Left colon (tissue), 2 donors: ENCODE measurements at regions not wholly inside any gene's neighbourhood (a gene's known extent, or its start where the extent isn't known, plus 50 kb on each side); places are given as distances from the start of the nearest gene placed in this dataset.
"Not testable (repeated sequence)": the region's sequence is repeated elsewhere in the genome, so short reads cannot be mapped to it uniquely, and the experiment has no call there.

Experiments used
- ATAC-seq: fragments of 200-7000 bp; cut with Tn5 transposase; one replicate; pipeline ENCODE4 v1.9.1; 2020; ENCODE audit warnings: mild to moderate bottlenecking, moderate library complexity
- DNase-seq, 2 donors: peaks; one replicate each; pipeline ENCODE4 v3.0.0-alpha.2; 2020
- intact Hi-C, 2 donors: fragments of 100-400 bp; cut with DNase I in 1 of 2; cut with micrococcal nuclease in 1 of 2; formaldehyde crosslinking; loops; one replicate each; pipeline versions ENCODE4 v1.11.2 to v1.14.0; 2022; cut with DNase I, micrococcal nuclease
- donor health status: DM: no; HTN: no; CAD: no.
- donor health status: DM: yes; HTN: yes; CAD: no.

DNA sequence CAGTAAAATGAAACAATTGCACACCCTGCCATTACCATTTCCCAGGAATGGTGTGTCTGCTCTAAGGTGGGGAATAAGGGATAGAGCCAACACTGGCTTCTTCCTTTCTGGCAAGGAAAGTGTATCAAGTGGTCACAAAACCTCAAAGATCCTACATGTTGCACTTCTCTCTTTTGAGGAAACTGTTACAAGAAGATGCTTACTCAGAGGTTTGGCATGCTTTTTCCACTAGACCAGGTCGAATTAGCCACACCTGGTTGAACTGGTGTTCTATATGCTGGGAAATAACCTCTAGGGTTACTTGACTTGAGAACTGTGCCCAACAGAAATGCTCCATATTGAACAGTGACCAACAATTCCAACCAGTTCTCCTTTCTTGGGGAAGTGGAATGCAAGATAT is 102.9 kb downstream of the LRRN1 start:
- ATAC-seq = no peak
- no peak for DNase-seq
- intact Hi-C loops = no loop called here

DNA sequence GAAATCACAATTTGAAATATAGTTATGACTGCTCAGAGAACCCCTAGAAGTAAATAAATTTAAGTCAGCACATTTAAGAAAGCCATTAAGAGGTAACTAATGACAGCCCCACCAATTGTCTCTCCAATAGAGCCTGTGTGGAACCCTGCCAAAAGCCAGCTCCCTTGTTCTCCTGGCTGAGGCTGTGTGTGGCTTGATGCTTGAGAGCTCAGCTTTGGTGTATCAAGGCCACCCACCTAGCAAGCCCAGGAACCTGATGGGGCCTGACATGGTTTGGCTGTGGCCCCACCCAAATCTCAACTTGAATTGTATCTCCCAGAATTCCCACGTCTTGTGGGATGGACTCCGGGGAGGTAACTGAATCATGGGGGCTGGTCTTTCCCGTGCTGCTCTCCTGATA is 106.9 kb downstream of the LRRN1 start:
- intact Hi-C loops = no loop called here

DNA sequence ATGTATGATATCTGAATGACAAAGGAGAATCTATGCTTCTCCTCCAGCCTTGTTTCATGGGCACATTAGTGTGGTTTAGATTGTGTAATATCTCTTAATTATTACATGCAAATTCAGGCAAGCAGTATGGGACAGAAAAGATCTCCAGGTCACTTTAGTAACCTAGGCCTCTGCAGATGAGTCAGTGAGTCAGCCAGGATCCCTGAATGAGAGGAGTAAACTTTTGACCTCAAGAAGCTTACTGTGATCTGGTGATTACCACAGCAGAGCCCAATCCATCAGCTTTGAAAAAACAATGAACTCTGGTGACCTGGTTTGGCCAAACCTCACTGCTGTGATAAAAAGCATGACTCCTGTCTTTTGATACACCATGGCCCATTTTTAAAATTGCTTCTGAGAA is 107.8 kb downstream of the LRRN1 start:
- intact Hi-C loops = no loop called here
- DNase-seq (no peak), ATAC-seq (no peak)

More for the DNA sequence above, 106.9 kb downstream of the LRRN1 start:
- no peak for ATAC-seq
- DNase-seq = no peak

DNA sequence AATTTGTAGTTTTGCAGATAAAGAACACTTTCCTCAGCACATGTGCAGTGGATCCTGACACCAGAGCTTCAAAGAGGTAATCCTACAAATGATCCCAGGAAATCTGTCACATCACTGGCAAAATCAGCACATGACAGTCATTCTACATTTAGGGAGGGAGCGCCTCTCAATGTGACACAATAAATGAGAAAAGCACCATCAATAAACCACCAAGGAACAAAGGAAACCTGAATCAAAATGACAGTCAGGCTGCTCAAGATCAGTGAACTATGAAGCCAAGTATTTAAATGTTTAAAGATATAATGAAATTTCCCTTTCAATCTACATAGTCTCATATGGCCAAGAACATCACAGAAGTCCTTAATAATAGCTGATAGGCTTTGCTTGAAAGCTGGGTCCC is 119.5 kb downstream of the LRRN1 start:
- DNase-seq (no peak), ATAC-seq (no peak)
- intact Hi-C loops = no loop called here

DNA sequence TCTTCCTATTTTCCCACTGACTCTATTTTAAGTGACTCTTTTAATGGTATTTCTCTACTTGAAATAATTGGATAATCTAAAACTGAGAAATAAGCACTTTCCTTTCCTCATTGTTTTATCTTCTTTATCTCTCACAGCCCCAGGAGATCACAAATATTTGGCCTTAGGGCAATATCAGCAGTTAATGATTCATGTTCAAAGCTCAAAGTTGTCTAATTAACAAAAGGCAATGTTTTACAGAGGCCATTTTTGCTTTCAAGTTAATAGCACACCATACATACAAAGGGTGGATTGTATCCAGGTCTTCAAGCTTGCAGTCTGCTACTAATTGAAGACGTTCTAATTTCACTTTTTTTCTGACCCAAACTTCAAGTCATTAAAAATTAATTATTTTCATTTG is 120.1 kb downstream of the LRRN1 start:
- intact Hi-C loops = no loop called here
- ATAC-seq (no peak), DNase-seq (no peak)

DNA sequence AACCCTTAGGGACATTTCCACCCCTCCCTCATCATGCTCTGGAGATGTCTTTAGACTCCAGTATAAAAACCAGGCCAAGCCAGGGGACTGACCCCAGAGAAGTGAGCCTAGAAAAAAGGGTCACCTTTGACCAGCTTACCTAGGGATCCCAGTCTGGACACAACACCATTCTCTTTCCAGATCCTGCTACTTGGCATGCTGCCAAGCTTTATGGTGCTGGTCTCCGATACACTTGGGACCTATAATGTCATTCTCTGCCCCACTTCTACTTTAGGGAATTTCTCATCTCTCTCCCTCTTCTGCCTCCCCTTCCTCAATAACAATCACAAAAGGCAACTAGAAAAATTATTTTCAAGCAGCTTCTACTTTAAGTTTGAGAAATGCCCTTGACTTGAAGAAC is 124.4 kb downstream of the LRRN1 start:
- ATAC-seq = no peak
- intact Hi-C loops = no loop called here
- DNase-seq = no peak

DNA sequence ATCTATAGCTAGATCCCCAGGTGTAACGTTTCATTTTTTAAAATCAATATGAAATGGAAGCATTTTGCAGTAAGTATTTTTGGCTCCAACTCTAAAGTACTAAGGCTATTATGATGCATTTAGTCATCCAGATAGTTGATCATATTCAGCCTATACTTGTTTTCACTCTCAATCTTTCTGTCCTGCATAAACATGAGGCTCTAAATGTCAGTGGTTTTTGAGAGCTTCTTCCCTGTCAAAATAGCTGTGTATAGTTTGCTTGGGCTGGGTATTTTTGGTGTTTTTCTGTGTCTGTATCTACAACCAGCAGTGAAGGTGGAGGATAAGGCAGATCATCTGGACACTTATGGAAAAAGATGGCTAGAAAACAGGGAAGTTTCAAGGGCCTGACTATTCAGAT is 128.0 kb downstream of the LRRN1 start:
- DNase-seq = no peak
- ATAC-seq = no peak
- intact Hi-C loops = no loop called here

DNA sequence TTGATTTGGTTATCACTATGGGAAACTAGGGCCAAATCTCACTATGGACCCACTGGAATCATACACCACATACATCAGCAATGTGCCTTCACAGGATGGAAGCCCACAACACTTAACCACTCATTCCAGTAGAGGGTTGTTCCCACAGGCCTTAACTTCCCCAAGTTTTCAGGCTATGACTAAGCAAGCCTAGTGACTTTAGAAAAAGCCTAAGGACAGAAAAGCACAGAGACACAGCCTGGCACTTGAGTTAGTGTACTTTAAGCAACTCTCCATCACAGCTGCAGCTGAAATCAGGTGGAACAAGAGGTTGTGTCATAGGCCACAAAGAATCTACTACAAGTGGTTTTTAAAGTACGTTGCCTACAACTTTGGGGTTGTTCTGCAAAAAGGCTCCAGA is 128.7 kb downstream of the LRRN1 start:
- intact Hi-C loops = no loop called here
- DNase-seq (no peak), ATAC-seq (no peak)

DNA sequence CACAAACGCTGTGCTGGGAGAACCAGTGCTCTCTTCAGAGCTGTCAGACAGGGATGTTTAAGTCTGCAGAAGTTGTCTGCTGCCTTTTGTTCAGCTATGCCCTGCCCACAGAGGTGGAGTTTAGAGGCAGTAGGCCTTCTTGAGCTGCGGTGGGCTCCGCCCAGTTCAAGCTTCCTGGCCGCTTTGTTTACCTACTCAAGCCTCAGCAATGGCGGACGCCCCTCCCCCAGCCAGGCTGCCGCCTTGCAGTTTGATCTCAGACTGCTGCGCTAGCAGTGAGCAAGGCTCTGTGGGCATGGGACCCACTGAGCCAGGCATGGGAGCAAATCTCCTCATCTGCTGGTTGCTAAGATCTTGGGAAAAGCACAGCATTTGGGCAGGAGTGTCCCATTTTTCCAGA is 142.1 kb downstream of the LRRN1 start:
- ATAC-seq, DNase-seq, intact Hi-C loops: not testable (repeated sequence)

DNA sequence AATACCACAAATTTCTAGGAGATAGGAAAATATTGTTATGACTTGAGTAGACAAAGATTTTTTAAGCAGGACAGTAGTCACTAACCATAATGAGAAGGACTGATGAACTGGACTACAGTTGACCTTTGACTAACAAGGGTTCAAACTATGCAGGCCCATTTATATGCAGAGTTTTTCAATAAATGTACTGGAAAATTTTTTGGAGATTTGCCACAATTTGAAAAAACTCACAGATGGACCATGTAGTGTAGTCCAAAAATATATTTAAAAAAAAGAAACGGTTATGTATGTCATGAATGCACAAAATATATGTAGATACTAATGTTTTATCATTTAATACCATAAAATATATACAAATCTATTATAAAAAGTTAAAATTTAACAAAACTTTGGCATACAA is 151.8 kb downstream of the LRRN1 start:
- ATAC-seq (no peak), DNase-seq (no peak)
- intact Hi-C loops = no loop called here

DNA sequence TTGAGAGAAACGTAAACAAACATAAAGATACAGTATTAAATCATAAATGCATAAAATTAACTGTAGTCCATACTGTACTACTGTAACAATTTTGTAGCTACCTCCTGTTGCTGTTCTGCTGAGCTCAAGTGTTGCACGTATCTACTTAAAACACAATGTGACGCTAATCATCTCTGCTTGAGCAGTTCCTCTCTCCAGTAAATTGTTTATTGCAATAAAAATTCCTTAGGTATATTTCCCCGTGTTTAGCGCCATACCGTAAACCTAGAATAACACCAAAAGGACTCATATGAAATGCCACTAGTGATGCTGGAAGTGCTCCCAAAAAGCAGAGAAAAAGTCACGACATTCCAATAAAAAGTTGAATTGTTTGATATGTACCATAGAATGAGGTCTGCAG is 152.3 kb downstream of the LRRN1 start:
- ATAC-seq (no peak), DNase-seq (no peak)
- intact Hi-C loops = no loop called here

DNA sequence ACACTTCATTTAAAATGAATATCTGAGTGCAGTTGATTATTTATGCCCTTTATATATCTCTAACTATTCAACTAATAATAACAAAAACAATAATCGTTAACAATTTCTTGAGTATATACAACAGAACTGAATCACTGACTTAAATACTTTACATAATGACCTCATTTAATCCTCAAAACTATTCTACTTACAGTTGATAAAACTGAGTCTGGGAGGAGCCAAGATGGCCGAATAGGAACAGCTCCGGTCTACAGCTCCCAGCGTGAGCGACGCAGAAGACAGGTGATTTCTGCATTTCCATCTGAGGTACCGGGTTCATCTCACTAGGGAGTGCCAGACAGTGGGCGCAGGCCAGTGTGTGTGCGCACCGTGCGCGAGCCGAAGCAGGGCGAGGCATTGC is 163.6 kb downstream of the LRRN1 start:
- peak; percentile 50 for ATAC-seq
- intact Hi-C loops = not testable (repeated sequence)

DNA sequence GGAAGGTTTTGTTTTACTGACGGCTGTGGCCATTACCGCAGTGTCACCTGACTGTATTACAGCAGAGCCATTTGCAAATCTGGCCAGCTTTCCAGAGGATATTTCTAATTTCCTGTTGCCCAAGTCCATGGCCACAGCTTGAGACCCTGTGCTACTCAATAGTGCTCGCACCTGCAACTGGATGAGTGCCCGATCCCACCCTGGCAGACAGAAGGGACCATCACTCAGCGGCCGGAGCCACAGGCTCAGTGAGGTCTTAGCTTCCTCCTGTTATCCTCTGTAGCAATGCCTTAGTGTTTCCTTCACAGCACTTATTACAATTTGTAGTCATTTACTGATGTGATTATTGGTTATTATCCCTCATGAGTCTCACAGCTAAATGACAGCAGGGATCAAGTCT is 184.8 kb downstream of the LRRN1 start:
- ATAC-seq (no peak), DNase-seq (no peak)
- intact Hi-C loops = no loop called here

More for the DNA sequence above, 163.6 kb downstream of the LRRN1 start:
- not testable (repeated sequence) for DNase-seq

DNA sequence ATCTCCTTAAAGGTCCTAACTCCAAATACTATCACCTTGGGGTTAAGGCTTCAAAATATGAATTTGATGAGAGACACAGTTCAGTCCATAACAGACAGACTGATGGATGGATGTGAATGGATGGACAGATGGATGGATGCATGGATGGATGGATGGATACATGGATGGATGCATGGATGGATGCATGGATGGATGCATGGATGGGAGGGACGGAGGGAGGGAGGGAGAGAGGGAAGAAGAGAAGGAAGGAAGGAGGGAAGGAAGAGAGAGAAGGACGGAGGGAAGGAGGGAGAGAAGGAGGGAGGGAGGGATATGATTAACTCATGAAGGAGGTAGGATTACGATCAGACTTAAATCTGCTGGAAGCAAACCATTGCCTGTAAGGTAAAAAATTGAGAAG is 192.4 kb downstream of the LRRN1 start:
- no peak for ATAC-seq
- intact Hi-C loops = no loop called here
- DNase-seq = no peak

DNA sequence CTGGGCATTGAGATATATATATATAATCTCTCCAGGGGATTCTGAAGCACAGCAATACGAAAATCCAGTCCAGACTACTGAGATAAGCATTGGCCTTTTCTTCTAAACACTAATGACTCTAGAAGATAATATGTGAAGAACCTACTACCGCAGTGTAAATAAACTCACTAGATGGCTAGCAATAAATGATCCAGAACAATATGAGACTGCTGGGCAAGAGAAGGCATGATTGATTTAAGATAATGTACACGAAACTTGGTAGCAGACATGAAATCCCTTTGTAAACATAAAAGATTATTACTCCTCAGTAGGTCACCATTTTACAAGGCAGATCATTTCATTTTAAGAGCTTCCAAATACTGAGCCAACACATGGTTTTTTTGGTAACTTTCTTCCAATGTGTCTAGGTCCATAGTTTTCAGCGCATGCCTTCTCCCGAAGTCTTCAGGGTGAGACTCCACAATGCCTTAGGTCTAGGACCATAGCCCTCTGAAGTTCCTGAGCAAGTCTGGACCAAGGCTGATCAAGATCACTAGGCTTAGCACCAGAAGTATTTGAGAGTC is 193.2 kb downstream of the LRRN1 start:
- intact Hi-C loops = no loop called here
- DNase-seq (no peak), ATAC-seq (no peak)

DNA sequence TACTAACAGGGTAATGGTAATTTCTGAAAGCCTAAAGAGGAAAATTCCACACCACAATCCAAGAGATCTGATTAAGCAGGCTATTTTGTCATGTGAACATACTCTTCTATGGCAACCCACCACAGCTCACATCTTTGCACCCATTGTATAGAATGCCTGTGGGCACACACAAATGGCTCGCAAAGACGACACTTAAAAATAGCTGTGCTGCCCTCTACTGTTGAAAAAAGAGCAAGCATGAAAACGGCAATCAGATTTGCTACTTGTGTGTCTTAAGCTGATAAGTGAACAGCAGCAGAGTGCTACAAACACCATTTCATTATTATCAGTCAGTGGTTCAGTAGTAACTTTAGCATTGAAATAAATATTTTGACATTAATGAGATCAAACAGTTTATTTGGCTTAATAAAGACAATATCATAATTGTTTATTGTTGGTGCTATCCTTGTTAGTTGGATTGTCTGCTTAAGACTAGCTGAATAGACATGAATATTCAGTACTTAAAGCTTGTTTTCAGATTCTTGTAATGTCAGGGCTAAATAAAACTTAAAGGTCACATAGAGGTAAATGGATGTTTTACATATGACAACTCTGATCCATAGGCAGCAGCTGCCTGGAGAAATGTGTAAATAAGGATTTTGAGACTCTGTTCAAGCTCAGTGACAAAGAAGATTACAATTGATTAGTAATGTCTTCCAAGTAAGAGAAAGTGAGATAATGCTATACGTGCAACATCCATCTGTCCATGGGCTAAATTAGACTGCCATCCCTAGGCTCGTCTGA is 199.1 kb downstream of the LRRN1 start:
- intact Hi-C loops = no loop called here
- DNase-seq = peak in 1 of 2 donors; percentile 8
- ATAC-seq = peak; percentile 58

DNA sequence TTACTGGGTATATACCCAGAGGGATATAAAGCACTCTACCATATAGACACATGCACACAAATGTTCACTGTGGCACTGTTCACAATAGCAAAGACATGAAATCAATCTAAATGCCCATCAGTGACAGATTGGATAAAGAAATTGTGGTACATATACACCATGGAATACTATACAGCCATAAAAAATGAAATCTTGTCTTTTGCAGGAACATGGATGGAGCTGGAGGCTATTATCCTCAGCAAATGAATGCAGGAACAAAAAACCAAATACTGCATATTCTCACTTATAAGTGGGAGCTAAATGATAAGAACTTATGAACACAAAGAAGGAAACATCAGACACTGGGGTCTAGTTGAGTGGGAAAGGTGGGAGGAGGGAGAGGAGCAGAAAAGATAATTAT is 200.1 kb downstream of the LRRN1 start:
- DNase-seq, intact Hi-C loops, ATAC-seq: not testable (repeated sequence)

DNA sequence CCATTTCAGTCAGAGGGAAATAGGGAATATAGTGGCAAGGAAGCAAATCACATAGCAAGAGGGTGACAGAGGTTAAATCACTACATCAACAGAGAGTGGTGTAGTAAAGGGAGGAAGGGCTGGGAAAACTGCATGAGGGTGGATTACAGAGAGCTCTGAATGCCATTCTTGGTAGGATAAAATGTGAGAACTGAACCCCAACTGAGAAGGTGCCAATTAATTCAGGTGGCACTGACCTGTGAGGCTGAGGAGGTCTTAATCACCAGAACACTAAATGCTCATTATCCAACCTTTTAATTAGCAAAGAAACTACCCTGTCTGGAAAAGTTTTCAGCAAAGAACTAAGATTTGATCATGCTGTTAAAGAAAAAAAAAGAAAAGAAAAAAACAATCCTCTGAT is 202.7 kb downstream of the LRRN1 start:
- intact Hi-C loops = no loop called here
- DNase-seq (no peak), ATAC-seq (no peak)

DNA sequence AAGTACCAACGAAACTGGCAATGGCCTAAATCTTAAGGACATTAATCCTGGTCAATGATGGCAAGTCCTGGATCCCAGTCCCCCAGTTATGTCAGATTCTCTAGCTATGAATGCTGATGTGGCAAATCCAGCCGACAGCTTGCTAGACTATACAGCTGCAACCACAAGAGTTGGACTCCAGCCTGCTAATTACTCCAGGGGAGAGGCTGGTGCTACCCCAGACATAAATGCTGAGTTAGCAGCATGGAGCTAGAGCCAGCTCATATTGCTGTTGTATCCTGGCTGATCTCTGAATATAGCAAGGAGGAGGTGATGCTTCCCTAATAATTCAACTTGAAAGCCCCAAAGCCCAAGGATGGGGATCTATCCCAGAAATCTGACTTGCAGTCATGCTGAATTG is 207.1 kb downstream of the LRRN1 start:
- no peak for ATAC-seq
- intact Hi-C loops = no loop called here
- DNase-seq = no peak

DNA sequence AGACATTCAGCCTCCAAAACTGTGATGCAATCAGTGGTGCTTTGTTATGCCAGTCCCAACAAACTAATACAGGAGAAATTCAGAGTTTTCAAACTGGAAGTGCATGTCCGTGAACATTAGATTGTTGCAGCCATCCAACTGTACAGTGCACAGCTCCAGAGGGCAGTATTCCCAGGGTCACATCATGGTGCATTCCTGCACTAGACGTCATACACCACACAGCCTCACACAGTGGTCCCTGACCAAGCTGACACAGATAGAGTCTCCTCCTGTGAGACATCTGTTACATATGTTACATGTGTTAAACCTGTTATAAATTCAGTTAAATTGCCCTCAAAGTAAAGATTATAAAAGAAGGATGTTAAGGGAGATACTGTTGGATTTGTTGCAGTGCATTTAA is 209.0 kb downstream of the LRRN1 start:
- DNase-seq (no peak), ATAC-seq (no peak)
- intact Hi-C loops = no loop called here

DNA sequence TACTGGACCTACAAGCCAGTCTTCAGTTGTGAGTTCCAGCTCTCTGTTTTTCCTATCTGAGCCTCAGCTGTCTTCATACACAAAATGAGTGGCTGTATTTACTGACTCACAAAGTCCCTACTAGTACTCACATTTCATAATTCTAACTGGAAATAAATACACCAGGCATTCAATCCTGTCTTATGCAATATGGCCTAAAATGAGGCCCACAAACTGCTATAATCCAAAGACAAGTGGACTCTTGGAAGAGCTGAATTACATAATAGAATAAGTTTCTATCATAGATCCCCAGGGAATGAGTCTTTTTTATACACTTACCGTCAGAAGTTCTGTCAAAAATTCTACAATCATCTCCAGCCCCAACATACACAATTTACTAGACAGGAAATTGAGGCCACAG is 211.9 kb downstream of the LRRN1 start:
- DNase-seq = no peak
- intact Hi-C loops = no loop called here
- ATAC-seq = no peak
